HG02885 (cell line): ENCODE measurements at regions not wholly inside any gene's neighbourhood (a gene's known extent, or its start where the extent isn't known, plus 50 kb on each side); places are given as distances from the start of the nearest gene placed in this dataset.

ENCODE experiments used
- ATAC-seq: cut with Tn5 transposase; IDR thresholded peaks from one replicate; pipeline ENCODE4 v1.9.1; 2021; ENCODE audit warnings: mild to moderate bottlenecking; ENCODE audit not compliant: unreplicated experiment, poor library complexity

GRCh38 chr15:96089405-96090058, 241.0 kb upstream of the NR2F2 start:
- no peak for ATAC-seq

DNA sequence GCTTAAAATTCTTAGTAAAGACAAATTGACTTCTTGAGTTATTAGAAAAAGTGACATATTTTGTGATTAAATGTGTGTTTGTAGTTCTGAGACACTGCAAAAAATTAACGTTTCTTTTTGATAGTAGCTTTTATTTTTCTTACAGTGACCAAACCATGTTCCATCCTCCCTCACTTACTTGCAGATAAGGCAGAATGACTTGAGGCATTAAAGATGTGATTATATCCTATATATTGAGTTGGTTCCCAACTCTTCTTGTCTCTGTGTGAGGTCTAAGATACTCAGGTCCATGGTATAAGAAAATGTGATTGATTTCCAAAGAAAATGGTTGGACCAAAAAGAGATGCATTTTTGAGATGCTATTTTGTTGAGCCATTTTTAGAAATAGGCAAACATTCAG, 238.3 kb upstream of the NR2F2 start:
- ATAC-seq: no peak

DNA sequence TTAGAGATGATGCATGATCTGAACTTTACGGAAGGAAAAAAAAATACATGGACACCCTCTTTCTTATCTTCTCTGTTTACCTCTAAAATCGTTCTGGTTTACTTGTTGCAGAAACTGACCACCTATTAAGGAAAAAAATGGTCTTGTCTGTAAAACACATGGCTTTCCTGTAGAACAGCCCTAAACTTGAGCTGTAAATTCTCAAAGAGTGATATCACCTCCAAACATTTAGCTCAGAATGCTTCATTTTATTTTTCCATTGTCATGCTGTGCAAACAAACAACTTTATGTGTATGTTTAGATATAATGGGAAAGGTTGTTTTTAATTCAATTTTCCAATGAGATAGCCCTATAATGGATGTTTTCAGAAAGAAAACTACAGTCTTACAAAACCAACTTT, 237.4 kb upstream of the NR2F2 start:
- ATAC-seq: no peak

GRCh38 chr15:96097661-96098060, 232.8 kb upstream of the NR2F2 start:
- ATAC-seq: no peak

DNA sequence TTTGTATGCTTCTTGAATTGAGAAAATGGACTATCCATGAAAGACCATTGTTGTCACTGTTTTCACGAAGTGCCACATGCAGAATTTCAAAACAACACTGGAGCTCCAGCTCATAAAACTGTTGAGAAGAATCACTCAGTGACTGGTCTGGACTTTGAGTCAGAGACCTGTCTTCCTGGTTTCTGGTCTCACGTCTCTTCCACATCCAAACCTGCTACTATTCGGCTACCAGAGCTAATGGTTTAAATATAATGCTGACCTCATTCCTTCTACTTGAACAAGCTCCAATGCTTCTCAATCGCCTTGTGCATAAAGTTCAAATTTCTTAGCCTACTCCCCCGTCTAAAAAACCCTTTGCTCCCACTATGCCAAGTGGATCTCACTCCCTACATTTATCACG, 227.9 kb upstream of the NR2F2 start:
- no peak for ATAC-seq

DNA sequence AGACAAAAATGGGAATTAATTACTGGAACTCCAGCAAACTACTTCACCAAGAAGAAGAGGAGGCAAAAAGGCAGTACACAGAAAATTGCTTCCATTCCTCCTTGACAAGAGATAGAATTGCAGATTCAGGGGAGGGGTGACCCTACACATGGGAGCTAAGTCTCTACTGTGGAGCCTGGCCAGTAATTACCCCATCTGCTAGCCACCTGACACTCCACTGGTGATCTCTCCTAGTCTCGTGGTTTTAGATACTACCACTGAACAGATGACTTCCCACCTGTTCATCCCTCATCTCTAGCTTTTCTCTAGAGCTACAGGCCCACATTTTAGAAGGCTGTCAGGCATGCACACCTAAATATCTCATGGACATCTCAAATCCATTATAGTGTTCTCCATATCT, 224.3 kb upstream of the NR2F2 start:
- ATAC-seq: no peak

- ATAC-seq: no peak
Measured at GRCh38 chr15:96106628-96107027, 223.9 kb upstream of the NR2F2 start.

GRCh38 chr15:96107916-96108315, 222.6 kb upstream of the NR2F2 start:
- no peak for ATAC-seq

DNA sequence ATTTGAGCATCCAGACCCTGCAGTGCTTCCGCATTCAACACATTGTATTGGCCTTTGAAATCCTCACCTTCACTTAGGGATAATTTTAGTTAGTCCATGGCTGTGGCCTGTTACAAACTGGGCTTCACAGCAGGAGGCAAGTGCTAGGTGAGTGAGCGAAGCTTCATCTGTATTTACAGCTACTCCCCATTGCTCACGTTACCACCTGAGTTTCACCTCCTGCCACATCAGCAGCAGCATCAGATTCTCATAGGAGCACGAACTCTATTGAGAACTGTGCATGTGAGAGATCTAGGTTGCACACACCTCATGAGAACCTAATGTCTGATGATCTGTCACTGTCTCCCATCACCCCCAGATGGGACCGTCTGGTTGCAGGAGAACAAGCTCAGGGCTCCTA, 222.1 kb upstream of the NR2F2 start:
- no peak for ATAC-seq

GRCh38 chr15:96109820-96110219, 220.7 kb upstream of the NR2F2 start:
- ATAC-seq: no peak

GRCh38 chr15:96112018-96112417, 218.5 kb upstream of the NR2F2 start:
- ATAC-seq: no peak

GRCh38 chr15:96115642-96116041, 214.9 kb upstream of the NR2F2 start:
- peak; percentile 41 for ATAC-seq

DNA sequence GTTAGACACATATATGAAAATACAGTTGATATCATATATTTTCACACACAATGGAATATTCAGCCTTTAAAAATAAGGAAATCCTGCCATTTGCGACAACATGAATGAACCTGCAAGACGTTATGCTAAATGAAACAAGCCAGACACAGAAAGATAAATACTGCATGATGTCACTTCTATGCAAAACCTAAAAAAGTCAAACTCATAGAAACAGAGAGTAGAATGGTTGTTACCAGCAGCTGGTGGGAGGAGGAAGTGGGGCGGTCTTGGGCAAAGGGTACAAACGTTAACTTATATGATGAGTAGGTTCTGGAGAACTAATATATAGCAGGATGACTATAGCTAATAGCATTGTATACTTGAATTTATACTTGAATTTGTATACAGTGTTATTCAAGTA, 213.2 kb upstream of the NR2F2 start:
- peak; percentile 64 for ATAC-seq

GRCh38 chr15:96119734-96120133, 210.8 kb upstream of the NR2F2 start:
- no peak for ATAC-seq

DNA sequence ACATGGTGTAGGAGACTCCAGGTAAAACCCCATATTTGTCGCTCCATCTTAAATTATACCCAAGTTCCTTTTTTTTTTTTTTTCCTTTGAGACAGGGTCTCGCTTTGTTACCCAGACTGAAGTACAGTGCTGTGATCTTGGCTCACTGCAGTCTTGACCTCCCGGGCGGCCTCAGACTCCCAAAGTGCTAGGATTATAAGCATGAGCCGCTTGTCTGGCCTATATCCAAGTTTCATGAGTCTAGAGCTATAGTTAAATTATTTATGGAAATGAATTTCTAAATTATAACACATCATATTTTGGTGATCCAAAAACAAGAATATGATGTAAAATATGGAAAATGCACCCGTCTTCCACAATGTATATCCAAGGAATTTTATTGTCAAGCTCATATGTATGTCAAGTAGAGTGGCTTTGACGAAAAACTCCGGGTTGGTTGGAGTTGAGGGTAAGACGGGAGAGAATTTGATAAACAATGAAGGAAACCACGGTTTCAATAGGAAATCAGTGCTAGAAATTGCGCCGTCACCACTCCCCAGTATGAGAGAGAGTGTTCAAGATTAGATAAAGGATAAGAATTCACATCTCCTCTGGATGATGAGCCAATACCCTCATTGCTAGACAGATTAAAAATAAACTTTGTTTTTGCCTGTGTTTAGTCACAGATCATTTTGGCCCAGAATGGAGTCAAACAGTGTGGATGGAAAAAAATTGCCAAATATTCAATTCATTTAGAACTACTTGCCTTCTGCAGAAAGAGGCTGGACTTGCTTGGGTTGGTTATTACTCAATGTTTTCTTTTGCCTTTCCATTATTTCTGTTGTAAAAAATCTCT, 209.2 kb upstream of the NR2F2 start:
- no peak for ATAC-seq

DNA sequence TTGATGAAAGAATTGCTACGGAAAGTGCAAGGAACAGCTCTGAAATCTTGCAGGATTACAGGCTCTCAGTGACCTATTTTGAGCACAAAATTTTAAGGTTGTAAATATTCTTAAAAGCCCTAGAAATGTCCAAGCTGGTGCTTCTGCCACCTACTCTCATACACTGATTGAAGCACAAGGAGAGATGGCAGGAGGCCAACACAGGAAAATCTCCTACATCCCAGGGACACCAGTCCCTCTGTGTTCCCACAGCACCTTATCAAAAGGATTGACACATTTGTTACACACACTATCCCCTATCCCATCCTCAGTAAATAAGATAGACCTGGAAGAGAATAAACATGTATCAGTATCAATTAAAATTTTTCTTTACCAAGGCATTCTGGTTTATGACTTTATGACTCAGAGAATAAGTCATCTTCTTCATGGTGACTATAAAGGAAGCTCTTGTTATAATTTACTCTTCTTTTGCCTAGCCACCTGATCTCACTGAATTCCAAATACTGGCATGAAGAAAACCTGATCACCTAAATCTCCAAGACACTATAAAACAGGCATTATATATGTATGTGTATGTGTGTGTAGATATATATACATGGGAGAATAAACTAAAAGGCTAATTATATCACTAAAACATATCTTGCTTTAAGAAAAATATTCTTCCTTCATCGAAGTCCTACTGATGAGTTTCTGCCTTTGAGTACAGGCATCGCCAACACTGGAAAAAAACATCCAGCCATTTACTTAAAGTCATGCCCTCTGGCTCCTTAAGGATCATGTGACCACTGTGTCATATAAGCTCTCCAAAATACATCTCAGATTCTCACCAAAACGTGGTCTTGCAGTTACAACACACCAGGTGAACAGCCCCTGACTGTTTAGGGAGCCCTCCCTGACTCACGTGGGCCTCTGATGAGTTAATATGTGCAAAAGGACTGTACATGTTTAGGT, 208.1 kb upstream of the NR2F2 start:
- no peak for ATAC-seq

- no peak for ATAC-seq
Measured at GRCh38 chr15:96123028-96123400, 207.5 kb upstream of the NR2F2 start.

GRCh38 chr15:96123630-96124187, 206.8 kb upstream of the NR2F2 start:
- ATAC-seq: no peak

- no peak for ATAC-seq
Measured at GRCh38 chr15:96124436-96124835, 206.1 kb upstream of the NR2F2 start.

DNA sequence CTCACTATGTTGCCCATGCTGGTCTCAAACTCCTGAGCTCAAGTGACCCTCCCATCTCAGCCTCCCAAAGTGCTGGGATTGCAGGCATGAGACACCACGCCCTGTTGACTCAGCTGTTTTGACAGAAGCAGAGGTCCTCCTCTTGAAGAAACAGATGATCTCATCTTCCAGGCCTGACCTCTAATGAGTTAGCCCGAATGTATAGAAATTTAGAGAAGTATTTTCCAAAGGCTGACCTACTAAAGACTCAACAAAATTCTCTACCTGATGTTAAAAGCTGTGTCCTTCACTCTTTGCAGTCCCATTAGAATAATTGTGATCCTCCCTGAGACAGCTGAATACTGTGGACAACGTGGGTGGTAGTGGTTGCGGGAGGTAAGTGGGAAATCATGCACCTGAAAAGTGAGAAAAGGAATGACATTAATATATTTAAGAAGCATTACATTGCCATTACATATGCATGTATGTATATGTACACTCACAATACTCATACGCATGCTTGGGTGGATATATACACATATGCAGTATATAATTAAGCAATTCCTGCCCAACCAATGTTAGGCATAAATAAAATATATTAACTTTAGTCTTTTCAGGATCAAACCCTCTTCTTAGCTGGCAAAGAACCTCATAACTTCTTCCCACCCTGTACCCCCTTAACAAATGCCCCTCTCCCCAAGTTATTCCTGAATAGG, 204.6 kb upstream of the NR2F2 start:
- ATAC-seq: no peak
